IPS-18c (cell line): ENCODE measurements at regions not wholly inside any gene's neighbourhood (a gene's known extent, or its start where the extent isn't known, plus 50 kb on each side); places are given as distances from the start of the nearest gene placed in this dataset.

Experiments used
- H3K4me3 ChIP-seq: 2 replicates; pipeline ENCODE4 v1.7.0; 2013; ENCODE audit warnings: low read depth, mild to moderate bottlenecking, low read length, moderate library complexity; ENCODE audit not compliant: insufficient read depth
- H3K9me3 ChIP-seq: one replicate; pipeline ENCODE4 v1.6.1; 2013; ENCODE audit warnings: mild to moderate bottlenecking, low read length, moderate library complexity; ENCODE audit not compliant: control insufficient read depth, insufficient read depth

DNA sequence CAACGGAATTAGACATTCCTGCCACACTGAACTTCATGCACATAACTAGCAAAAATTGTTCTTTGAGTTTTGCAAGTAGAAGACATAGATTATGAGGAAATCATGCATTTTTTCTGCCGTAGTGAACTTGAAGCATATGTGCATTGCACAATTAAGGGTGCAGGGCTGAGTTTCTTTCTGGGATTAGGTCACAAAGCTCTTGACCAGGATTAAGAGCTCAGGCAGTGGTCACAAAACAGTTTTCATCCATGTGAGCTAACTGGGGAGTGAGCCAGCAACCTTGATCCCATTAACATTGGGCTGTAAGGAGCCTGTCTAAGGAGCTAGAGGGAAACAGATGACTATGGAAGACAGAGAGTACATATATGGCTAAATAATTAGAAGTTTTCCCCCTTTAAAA is 143.7 kb downstream of the PMP22 start:
- H3K9me3 ChIP-seq, result no peaks in the 10 kb centered on the region
- H3K4me3 ChIP-seq, result no peak overlapping the region

DNA sequence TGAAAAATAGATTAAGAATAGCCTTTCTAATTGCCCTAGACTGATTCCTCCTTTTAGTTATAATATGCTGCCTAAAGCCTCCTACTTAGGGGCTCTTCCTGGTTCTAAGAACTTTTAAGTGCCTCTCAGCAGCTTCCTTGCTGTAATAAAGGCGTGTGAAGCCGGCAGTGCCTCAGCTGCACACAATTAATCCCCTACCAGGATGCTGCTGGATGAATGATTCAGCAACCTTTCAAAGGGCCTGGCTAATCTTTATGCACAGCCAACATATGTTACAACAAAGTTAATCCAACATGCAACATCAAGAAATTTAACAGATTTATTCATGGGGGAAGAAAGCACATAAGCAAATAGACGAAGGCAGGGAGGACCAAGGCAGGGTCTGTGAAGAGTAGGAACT is 145.2 kb downstream of the PMP22 start:
- Histone ChIP-seq H3K4me3 (no peak overlapping the region), H3K9me3 (no peaks in the 10 kb centered on the region)

DNA sequence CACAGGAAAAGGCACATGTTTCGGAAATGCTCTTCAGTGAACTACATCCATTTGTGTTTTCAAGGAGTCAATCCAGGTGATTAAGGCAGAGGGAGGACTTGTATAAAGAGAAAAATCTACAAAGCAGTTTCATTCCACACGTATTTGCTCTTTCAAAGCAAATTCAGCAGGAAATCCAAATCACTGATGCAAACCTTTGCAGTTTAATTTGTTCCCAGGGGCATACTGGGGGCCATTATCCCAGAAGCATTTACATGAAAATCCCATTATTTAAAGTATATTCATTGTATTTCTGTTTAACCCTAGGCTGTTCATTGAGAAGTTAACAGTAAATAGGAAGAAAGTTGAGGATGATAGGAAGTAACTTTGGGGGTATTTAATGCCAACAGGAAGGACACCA is 147.9 kb downstream of the PMP22 start:
- H3K9me3 ChIP-seq, result no peaks in the 10 kb centered on the region
- no peak overlapping the region for H3K4me3 ChIP-seq

DNA sequence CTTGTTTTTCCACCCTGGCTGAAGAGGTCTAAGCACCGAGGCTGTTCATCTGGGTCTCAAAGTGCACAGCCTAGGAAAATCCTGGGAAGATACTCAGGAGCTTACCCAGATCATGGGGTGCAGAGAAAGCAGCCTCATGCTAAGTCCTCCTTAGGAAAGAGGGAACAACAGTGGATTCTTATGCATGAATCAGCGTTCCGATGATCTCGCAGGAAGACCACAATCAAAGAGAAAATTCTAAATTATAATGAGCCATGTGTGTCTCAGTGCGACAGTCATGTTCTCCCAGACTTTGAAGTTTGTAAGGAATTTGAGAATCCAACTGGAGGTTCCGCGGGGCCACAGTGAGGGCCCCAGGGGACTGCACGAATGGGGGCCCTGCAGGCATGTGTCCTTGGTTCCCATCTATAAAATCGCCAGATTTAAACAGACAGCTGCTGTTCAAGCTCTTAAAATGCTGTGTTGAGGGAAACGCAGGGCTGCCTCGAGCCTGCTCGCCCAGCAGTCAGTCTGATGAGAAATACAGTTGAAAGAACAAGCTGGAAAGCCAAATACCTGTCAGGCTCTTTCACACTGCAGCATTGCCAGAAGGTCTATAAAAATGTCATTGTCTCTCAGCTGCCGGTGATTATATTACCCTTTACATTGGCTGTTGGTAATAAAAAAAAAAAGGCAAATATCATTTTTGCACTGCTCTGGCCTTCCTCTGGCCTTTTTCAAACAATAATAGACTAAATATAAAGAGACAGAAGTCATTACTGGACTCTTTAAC is 152.1 kb downstream of the PMP22 start:
- Histone ChIP-seq H3K9me3 (no peaks in the 10 kb centered on the region), H3K4me3 (no peak overlapping the region)

DNA sequence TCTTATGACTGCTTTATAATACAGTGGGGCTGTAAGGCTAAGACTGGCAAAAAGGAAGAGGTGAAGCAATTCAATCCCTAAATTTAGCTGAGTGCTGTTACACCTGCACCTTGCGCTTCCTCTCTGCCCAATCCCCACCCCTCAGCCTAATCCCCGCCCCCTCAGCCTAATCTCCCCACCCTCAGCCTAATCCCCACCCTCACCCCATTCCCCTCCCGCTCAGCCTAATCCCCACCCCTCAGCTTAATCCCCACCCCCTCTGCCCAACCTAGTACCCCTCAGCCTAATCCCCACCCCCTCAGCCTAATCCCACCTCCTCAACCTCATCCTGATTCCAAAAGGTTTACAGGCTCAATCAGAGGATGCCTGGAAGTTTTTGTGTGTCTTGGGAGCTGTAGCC is 155.5 kb downstream of the PMP22 start:
- no peaks in the 10 kb centered on the region for H3K9me3 ChIP-seq
- no peak overlapping the region for H3K4me3 ChIP-seq

DNA sequence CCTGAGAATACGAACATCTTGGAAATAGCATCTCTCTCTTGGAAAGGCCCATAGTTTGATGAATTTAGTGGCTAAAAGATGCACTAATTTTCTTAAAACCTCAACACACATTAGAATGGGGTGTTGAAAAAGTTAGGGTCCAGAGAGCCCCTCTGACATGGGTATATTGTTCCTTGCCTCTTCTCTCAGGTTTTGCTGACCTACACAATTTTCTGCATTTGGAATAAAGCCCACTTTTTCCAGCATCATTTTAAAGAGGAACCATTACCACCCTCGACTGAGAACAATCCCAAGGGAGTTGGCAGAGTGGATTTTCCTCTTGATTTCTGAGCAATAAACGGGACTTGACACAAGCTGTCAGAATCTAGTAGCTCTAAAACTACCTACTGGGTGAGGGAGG is 156.1 kb downstream of the PMP22 start:
- Histone ChIP-seq H3K4me3 (no peak overlapping the region), H3K9me3 (no peaks in the 10 kb centered on the region)

DNA sequence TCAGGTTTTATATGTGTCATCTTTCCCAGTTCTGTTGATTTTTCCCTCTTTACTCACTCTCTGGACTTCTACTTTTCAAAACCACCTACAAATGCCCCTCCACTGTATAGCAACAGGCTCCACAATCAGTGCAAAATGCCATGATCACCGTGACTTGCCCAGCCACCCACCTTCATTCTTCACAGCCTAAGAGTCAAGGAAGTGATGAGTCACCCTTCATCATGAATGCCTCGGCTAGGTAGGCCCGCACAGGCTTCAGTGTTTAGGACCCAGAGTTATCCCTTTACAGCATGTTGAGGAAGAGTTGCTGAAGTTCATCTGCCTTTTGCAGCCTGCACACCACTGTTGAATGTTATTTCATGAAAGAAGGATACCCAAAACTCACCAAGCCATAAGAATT is 158.6 kb downstream of the PMP22 start:
- H3K9me3 ChIP-seq, result no peaks in the 10 kb centered on the region
- no peak overlapping the region for H3K4me3 ChIP-seq

DNA sequence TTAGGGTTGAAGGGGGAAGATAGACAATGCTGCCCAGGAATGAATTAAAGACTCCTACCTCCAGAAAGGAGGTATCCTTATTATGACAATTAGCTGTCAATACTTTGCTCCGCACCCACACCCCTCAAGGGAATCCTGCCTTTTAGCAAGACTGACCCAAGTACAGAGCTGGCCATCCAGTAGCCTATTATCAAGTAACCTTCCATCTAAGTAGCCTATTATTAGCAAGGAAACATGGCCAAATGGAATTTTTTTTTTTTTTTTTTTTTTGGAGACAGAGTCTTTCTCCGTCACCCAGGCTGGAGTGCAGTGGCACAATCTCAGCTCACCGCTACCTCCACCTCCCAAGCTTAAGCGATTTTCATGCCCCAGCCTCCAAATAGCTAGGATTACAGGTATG is 161.3 kb downstream of the PMP22 start:
- no peak overlapping the region for H3K4me3 ChIP-seq
- no peaks in the 10 kb centered on the region for H3K9me3 ChIP-seq

DNA sequence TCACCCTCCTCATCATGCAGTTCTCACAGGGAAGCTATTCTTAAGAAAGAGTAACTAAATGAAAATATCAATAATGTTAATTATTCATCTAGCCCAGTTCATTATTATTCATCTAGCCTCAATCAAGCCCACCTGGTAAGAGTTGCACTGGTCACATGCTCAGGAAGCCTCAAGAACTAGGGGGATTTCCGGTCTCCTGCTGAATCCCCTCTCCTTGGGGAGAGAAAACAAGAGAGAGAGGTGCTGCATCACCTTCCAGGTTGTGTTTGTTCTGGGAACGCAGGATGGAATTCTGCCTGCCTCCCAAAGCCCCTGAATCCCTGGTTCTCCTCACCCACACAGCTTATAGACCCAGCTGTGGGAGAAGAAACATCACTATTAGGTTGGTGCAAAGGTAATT is 164.0 kb downstream of the PMP22 start:
- H3K4me3 ChIP-seq, result no peak overlapping the region
- no peaks in the 10 kb centered on the region for H3K9me3 ChIP-seq

DNA sequence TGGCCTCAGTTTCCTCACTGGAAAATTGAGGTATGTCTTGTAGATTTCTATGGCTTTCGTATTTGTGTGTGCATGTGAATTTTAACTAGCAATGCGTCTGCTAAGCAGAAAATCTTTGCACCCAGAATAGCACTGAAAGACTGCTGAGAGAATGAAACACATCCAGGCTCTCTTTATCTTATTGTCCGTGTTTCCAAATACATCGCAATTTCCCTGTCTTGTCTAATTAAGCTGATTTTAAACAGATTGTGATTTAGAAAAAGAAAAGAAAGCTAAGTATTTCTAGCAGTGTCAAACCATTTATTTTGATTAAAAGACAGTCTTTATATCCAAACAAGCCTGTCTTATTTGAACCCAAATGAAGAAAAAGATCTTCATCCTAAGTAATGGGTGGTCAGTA is 168.6 kb downstream of the PMP22 start:
- H3K9me3 ChIP-seq, result no peaks in the 10 kb centered on the region

DNA sequence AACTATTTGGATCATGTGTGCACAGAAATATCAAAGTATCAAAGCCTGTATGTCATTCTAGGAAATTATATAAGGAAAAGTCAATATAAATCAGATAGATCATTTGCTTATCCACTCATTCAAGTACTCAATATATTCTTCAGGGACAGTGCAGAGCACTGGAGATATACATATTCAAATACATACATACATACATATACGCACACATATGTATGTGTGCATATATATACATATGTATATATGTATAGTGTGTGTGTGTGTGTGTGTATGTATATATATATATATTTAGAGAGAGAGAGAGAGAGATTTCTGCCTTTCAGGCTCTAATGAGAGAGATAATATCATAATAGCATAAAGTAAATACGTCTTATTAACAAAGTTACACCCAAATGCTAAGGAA is 169.2 kb downstream of the PMP22 start:
- Histone ChIP-seq H3K9me3 (no peaks in the 10 kb centered on the region), H3K4me3 (no peak overlapping the region)

More for the DNA sequence above, 168.6 kb downstream of the PMP22 start:
- H3K4me3 ChIP-seq, result no peak overlapping the region

DNA sequence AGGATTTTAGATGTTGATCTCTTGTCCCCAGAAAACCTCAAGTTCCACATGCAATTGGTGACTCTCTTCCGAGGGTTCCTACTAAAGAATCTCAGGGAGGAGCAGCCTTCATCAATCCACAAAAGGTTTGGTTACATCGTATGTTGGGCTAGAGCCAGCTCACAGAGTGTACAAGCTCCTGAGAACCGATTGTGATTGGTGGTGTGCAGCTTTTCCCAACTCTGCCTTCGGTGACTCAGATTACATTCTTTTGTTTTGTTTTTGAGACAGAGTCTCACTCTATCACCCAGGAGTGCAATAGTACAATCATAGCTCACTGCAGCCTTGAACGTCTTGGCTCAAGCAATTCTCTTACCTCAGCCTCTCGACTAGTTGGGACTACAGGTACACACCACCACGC is 172.4 kb downstream of the PMP22 start:
- no peak overlapping the region for H3K4me3 ChIP-seq
- H3K9me3 ChIP-seq, result no peaks in the 10 kb centered on the region

DNA sequence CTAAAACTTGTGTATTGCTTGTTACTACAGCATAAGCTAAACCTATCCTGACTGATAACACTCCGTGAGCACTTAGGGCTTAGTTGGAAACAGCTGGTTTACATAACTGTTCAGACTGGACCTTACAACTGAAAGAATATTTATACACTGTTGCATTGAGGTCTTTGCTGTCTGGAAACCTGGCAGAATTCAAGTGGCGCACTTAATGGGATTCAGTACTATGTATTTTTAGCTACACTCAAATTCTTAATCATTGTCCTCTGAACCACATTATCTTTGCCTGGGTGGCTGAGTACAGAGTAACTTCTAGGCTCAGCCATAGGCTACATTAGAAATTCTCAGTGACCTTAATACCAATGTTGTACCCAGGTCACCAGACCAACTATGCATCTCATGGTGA is 172.9 kb downstream of the PMP22 start:
- Histone ChIP-seq H3K9me3 (no peaks in the 10 kb centered on the region), H3K4me3 (no peak overlapping the region)

DNA sequence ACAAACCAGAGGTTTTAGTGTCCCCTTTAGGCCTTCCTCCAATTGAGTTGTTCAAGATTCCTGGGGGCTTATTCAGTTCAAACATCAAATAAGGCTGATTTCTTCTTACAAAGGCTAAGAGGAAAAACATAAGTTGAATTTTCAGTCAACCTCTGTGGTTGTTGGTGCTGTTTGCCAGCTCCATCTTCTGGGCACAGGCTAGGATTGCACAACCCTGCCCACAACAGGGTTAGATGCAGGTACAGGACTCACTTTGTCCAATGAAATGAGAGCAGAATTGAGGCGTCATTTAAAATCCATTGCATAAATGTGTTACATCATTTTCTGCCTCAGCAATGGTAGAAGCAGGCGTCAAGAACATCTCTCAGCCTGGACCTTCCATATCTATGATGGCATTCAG is 173.3 kb downstream of the PMP22 start:
- Histone ChIP-seq H3K9me3 (no peaks in the 10 kb centered on the region), H3K4me3 (no peak overlapping the region)

DNA sequence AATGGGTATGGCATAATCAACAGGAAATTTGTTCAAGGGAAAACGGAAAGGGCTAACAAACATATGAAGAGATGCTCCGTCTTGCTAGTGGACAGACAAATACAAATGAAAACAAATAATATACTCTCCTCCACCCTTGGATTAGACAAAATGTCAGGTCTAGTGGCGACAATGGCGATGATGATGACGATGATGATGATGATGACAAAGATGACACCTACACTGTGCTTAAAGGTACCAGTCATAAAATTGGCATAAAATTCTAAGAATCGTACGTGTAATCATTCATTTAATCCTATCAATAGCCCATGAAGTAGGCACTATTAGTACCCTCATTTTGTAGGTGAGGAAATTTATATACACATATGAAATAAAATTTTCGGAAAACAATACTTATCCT is 174.6 kb downstream of the PMP22 start:
- H3K4me3 ChIP-seq, result no peak overlapping the region

DNA sequence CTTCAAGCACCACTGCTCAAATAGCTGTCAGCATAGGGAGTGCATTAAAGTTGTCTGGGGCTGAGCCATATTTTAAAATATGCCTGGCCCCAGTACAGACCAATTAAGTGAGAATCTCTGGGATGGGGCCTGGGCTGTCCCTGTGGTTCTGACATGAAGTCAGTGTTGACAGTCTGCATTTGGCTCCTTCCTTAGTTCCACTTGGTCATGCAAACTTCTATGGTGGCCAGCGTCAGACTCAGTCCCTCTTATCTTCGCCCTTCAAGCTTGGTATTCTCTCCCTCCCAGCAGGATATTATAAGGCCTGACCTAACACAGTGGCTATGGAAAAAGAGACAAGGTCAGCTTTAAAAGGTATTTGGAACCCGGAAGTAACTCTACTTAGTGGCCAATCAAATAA is 177.2 kb downstream of the PMP22 start:
- Histone ChIP-seq H3K4me3 (no peak overlapping the region), H3K9me3 (no peaks in the 10 kb centered on the region)

More for the DNA sequence above, 174.6 kb downstream of the PMP22 start:
- H3K9me3 ChIP-seq, result no peaks in the 10 kb centered on the region

DNA sequence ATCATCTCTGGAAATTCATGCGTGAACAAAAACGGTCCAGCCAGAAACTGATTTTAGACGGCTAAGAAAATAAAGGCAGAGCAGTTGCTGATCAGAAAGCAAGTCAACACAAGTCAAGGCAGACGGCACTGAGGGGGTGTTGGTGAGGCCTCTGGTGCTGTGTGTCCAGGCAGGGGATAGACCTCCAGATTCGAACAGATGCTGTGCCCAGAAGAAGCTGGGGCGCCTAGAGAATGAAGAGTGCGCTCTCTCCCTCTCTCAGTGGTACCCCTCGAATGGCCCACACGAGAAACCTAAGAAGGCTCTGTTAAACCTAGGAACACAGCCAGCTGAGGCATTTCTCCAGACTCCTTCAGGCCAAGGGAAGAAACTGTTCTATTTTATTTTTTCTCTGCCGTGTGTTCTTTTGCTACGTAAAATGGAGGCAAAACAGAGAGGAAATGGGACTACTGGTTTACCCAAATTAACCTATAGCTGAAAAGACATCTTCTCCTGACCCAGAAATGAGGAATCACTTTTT is 178.3 kb downstream of the PMP22 start:
- Histone ChIP-seq H3K4me3 (no peak overlapping the region), H3K9me3 (no peaks in the 10 kb centered on the region)

DNA sequence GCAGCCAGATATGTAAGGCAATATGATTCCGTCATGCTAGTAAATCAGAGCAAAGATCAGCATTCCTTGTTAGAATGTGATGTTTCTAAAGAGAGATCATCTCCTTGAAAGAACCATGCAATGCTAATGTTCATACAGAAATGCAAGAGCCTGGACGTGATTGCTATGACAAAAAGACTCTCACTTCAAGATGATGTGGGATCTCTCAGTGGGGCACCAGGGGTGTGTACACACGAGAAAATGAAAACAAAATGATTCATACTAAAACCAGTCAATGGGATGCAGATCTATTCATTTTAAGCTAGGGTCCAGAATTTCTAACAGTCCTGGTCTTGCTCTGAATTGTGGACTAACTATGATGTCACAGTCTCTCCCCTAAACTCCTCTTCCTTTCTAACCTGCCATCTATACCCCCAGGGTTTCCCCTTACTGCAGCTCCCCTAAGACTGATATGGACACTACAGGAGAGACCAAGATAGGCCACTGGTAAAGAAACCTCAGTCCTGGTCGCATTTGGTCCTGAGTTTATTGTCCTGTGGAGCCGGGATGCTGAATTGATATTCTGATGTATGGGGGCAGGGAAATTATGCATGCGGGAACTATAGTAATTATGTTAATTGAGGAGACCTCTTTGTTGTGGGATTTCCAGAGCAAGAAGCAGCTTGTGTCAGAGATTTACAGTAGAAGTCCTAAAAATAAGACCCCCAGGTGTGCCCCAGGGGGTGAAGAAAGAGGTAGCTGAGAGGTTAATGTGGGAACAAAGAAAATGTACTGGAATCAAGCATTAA is 179.0 kb downstream of the PMP22 start:
- Histone ChIP-seq H3K9me3 (no peaks in the 10 kb centered on the region), H3K4me3 (no peak overlapping the region)
